IPS DF 4.7 (cell line): ENCODE measurements at regions not wholly inside any gene's neighbourhood (a gene's known extent, or its start where the extent isn't known, plus 50 kb on each side); places are given as distances from the start of the nearest gene placed in this dataset.
"Not testable (repeated sequence)": the region's sequence is repeated elsewhere in the genome, so short reads cannot be mapped to it uniquely, and the experiment has no call there.

ENCODE experiments used
- DNase-seq: peaks from one replicate; pipeline ENCODE4 v3.0.0-alpha.2; 2013; ENCODE audit warnings: low spot score; ENCODE audit errors: extremely low read depth

DNA sequence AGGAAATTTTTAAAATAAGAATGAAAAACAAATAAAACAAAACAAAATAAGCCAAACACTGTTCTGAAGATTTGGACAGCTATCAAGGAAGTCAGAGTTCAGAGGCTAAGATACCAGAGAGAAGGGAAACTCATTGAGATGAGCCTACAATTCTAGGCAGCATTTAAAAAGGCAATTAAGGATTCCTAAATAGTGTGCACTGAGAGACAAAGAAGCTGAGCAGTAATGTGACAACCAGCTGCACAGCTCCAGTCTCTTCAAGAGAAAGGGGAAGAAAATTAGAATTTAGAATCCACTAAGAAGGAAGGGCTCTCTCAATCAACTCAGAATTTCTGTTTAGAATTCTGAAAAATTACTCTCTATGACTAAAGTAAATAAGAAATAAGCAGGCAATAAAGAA is 246.7 kb upstream of the COX7C start:
- no peak for DNase-seq

DNA sequence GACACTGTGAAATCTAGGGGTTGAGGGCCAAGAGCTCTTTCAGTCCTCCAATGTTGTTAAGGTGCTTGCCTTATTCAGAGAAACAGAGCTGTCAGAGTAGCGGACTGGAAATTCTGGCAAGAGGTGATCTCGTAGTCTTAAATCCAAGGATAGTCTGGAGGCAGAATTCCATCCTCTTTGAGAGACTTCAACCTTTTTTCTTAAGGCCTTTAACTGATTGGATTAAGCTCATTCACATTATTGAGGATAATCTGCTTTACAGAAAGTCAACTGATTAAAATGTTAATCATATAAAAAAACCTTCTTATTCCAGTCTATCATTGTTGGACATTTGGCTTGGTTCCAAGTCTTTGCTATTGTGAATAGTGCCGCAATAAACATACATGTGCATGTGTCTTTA is 243.1 kb upstream of the COX7C start:
- no peak for DNase-seq

DNA sequence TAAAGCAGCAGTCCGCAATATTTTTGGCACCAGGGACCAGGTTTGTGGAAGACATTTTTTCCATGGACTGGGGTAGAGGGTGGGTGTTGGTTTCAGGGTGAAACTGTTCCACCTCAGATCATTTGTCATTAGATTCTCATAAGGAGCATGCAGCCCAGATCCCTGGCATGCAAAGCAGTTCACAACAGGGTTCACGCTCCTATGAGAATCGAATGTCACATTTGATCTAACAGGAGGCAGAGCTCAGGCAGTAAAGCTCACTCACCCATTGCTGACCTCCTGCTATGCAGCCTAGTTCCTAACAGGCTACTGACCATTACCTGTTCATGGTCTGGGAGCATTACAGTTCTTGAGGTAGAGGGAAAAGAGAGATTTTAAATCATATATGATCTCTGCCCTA is 241.5 kb upstream of the COX7C start:
- DNase-seq: no peak

DNA sequence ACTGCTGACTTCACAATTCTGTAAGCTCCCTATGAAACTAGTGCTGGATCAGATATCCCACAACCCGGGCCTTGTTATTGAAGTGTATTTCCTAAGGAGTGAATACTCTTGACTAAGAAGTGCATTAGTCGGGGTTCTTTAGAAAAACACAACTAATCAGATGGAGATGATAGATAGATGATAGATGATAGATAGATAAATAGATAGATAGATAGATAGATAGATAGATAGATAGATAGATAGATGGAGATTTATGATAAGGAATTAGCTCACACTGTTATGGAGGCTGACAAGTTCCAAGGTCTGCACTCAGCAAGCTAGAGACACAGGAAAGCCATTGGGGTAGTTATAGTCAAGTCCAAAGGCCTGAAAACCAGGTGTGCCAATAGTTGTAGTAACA is 214.6 kb upstream of the COX7C start:
- no peak for DNase-seq

DNA sequence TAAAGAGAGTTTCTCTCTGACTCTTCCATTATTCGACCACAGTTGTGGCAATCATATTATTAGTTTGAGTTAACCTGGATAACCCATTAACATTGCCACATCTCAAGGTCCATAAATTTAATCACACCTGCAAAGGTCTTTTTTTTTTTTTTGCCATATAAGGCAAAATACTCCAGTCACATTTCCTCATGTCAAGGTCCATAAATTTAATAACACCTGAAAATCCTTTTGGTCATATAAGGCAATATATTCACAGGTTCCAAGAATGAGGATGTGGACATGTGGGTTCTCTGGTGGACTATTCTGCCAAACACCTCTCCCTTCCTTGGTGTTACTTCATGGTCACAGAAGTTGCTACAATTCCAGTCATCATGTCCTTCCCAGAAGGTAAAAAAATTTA is 213.5 kb upstream of the COX7C start:
- DNase-seq: no peak

DNA sequence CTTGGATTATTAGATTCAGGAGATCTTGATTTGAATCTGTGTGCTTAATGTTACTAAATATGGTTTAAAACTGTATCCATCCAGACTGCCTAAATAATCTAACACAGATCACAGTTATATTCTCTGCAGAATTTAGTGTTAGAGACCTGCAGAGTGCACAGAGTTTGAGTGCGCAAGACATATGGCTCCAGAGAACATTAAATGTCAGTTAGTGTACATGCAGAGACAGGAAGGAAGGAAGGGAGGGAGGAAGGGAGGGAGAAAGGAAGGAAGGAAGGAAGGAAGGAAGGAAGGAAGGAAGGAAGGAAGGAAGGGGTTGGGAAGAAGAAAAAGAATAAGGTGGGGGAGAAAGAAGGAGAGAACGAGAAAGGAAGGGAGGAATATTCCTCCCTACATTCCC is 210.0 kb upstream of the COX7C start:
- DNase-seq: no peak

DNA sequence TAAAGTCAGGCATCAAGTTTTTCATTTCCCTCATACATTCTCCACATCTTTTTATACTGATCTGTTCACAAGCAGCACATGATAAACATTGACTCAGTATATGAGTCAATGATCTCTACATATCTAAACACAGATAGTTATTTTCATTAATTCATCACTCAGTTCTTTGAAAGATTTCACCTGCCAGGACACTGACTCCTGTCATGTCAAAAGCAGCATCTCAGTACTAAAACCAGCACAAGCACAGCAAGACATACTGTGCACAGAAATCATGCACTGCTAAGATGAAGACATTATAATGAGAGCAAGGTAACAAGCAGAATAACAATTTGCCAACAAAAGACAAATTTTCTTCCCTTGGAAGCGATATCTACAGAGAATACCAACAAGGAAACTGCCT is 206.1 kb upstream of the COX7C start:
- no peak for DNase-seq

DNA sequence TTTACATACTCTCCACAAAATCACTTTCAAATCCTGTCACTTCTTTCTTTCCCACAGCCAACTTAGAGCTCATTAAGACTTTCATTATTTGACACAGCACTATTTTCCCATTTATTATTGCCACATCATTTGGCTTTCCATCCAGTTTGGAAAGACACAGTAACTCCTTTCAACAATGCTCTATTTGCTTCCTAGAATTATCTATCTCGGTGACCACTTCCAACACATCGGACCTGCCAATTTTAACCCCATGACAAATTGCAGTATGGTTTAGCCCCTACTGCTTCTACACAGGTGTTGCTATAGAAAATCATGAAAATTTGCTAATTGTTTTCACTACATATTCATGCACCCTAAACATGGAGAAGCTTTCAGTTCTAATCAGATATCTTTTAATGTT is 190.6 kb upstream of the COX7C start:
- DNase-seq: no peak

DNA sequence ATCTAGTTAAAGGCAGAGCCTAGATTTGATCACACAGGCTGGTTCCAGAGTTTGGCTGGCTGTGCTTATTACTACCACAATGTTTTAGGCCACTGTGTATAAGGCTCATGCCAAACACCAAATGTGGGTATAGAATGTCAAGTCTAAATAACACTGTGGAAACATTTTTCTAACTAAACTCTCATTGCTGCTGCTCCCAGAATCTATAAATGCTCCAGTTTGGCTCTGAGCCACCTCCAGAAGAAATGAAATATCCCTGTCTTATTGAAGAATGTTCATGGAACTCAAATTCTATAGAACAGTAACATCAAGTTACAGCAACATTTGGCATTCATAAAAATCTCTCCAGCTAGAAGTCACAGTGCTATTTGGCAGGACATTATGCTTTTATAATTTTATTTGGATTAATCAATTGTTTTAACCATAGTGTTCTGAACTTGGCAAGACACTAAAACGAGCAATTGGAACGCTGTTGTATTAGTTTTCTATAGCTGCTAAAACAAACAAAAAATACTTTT is 178.1 kb upstream of the COX7C start:
- DNase-seq: no peak

DNA sequence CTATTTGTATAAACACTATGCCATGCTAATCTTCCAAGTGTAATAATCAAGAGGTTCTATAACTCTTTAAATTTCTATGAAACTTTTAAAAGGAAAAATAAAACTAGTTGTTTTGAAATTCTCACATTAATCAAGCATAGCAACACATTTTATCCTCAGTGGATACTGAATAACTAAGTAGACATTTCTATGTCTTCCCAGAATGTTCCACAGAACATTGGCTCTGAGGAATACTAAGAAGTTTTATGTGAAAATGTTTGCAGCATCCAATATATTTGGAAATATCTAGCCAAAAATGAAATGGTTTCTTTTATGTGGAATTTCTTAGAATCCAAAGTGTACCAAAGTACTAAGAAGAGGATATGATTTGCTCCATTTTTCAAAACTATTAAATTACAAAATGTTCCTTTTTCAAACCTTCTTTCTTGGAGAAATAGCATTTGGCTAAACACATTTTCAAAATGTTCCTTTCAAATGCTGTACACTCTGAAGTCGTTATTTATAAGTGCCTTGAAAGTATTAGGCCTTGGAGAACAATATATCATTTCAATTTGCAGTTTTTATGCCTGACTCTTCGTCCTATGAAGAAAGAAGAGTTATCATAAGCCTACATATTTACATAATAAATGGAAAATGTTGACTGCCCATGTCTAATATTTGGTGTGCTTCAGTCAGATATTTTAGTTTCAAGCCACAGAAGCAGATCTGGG is 175.6 kb upstream of the COX7C start:
- no peak for DNase-seq

DNA sequence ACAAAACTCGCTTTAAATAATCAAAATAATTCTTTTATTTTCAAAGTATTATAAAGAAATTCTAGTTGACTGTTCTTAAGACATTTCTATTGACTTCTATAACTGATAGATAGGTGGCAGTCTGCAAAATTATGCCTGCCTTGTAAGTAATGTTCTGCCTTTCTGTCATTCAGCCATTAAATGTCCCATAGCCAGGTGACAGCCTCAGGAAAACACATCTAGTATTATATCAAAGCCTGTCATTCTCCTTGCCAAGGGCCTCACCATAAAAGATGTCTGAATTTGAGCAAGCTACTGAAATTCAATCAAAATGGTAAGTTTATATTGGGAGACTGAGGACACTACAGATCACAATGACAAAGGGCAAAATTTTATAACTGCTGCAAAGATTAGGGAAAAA is 170.4 kb upstream of the COX7C start:
- no peak for DNase-seq

DNA sequence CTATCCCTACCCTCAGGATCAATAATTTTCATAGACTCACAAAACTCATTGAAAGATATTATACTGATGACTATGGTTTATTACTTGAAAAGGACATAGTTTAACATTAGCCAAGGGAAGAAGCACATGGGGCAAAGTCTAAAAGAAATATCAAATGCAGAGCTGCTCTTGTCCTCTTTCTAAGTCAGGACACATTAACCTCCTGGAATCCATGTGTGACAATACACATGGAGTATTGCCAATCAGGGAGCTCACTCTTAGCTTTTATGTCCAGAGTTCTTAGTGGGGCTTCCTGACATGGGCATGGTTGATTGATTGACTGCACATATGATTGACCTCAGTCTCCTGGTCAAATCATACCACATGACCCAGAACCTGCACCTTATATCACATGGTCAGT is 165.5 kb upstream of the COX7C start:
- DNase-seq: no peak

DNA sequence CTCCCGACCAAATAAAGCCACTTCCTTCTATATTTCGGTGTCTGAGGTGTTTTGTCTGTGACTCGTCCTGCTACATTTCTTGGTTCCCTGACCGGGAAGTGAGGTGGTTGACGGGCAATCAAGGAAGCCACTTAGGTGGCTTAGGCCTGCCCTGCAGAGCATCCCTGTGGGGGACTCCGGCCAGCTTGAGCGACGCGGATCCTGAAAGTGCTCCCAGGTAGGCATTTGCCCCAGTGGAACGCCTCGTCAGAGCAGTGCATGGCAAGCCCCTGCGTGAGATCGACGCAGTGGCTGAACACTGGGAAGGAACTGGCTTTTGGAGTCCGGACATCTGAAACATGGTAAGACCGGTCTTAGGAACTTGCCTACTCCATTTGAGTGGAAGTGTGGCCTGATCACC is 157.2 kb upstream of the COX7C start:
- no peak for DNase-seq

DNA sequence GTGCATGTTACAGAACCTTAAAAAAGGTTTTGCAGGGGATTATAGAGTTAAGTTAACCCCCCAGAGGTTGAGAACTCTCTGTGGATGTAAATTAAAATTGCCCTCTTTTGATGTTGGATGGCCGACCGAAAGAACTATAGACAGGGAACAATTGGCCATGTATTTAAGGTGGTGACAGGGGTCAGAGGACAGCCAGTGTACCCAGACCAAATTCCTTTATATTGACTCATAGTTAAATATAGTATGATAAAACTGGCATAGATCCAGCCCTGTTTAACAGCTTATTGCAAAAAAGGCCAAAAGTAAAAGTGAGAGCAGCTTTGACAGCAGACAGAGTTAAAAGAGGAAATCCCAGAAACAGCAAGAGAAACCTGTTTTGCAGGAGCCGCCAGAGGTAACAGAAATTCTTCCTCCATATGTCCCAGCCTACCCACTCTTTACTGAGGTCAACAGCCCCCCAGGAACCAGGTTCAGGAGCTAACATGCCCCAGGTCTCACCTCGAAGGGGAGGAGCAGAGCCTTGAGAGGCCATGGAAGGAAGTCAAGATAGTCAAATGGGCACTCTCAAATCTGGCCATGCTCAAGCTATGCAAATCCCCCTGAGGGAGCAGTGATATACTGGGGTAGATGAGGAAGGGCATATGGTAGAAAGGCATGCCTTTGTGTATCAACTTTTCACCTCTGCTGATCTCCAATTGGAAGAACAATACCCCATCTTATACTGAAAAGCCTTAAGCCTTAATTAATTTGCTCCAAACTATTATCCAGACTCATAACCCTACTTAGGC is 156.4 kb upstream of the COX7C start:
- no peak for DNase-seq

DNA sequence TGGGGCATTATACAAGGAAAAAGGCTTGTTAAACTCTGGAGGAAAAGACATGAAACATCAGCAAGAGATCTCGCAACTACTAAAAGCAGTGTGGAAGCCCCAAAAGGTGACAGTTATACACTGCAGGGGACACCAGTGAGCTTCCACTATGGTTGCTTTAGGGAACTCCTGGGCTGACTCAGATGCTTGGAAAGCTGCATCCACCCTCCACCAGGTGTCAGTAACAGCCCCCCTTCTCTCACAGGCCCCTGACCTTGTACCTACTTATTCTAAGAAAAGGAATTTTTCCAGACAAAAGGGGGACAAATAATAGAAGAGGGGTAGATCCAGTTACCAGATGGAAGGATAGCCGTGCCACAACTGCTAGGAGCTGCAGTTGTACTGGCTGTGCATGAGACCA is 154.4 kb upstream of the COX7C start:
- peak; percentile 33 for DNase-seq

DNA sequence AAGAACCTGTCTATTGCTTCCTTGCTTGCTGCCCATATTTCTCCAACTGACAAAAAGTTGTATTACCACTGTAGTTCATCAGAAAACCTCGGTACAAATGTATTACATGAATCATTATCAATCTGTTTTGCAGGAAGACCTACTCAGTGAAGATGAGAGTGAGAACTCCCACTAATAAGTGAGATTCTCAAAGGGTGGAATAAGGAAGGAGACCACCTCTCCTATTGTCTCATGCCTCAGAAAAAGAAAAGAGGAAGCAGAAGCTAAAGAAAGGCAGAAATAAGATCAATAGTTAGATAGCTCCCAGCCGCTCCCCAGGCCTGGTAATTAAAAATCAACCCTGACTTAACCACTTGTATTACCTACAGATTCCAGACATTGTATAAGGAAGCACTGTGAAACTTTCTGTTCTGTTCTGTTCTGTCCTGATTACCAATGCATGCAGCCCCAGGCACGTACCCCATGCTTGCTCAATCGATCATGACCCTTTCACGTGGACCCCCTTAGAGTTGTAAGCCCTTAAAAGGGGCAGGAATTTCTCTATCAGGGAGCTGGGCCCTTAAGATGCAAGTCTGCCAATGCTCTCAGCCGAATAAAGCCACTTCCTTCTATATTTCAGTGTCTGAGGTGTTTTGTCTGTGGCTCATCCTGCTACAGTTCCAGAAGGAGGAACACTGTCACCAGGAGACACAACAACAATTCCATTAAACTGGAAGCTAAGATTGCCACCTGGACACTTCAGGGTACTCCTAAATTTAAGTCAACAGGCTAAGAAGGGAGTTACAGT is 152.5 kb upstream of the COX7C start:
- DNase-seq: no peak

DNA sequence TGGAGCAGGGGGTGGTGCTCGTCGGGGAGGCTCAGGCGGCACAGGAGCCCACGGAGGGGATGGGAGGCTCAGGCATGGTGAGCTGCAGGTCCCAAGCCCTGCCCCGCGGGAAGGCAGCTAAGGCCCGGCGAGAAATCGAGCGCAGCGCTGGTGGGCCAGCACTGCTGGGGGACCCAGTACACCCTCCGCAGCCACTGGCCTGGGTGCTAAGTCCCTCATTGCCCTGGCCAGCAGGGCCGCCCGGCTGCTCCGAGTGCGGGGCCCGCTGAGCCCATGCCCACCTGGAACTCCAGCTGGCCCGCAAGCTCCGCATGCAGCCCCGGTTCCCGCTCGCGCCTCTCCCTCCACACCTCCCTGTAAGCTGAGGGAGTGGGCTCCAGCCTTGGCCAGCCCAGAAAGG is 151.0 kb upstream of the COX7C start:
- DNase-seq: not testable (repeated sequence)

DNA sequence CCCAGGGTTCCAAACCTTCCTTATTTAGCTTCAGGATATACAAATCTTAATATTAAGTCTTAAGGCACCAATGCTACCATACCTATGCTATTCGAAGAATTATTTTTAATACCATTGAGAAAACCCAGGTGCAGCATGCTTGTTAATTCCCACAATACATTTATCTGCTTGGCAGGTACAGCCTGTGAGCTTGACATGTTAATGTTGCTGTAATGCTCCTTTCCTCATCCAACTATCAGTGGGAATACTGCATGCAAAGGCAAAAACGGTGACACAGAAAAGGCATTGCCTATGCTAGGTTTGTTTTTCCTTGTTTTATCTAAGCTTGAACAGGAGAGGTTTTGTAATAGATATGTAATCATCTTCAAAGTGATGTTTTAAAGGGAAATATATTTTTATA is 135.7 kb upstream of the COX7C start:
- DNase-seq: no peak

DNA sequence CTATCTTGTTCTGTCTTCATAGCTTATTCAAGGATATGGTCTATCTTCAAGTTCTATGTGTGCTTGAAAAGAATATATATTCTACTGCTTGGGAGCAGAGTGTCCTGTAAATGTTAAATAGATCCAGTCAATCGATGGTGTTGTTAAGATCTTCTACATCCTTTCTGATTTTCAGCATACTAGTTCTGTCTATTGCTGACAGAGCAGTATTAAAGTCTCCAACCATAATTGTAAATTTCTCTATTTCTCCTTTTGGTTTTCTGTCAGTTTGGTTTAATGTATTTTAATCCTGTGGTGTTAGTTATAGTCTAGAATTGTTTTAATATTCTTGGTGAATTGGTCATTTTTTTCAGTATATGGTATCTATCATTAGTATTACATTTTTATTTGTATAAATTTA is 124.0 kb upstream of the COX7C start:
- no peak for DNase-seq

DNA sequence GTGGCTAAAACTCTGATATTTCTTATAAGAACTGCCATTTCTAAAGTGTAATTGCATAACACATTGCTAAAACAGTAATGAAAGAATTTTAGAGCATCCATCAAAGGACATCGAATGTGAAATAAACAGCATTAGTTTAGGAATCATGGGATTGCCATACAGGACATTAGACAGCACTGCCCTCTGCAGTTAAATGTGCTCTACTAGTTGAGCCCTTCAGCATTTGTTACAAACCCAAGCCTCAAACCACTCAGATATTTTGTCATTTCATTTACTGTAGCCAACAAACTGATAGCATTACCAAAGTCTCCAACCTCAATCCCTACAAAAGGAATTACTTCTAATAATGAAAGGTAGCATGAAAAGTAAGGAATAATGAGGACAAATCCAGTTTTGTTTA is 116.8 kb upstream of the COX7C start:
- DNase-seq: no peak

DNA sequence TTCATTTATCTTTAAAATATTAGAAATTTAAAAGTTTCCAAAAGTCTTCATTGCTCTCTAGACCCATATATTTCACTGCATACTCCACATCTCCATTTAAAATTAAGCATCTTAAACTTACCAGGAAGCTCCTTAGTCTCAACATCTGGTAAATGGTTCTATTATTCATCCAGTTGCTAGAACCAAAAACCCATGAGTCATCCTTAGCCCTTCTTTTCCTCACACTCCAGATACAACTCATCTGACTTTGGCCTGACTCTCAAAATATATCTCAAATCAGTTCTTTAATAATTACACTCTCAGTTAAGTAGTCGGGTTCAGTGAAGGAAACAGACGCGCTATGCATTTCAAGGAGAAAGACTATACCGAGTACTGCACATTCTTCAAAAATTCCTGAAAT is 110.2 kb upstream of the COX7C start:
- DNase-seq: no peak

DNA sequence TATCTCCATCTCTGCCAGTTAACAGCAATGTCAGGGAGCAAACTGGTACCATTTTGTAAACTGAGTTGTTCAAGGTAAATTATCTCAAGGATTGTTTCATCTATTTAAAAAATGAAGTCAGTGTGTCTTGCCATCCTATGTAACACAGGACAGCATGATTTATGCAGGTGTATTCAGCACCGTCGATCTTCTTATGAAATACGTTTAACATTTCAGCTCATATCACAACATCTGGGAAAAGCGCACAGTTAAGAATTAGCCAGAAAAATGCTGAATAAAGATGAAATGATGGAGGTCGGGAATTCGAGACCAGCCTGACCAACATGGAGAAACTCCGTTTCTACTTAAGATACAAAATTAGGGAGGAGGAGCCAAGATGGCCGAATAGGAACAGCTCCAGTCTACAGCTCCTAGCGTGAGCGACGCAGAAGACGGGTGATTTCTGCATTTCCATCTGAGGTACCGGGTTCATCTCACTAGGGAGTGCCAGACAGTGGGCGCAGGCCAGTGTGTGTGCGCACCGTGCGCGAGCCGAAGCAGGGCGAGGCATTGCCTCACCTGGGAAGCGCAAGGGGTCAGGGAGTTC is 107.3 kb upstream of the COX7C start:
- DNase-seq: not testable (repeated sequence)
